OCI-LY3 (cell line): ENCODE measurements at regions not wholly inside any gene's neighbourhood (a gene's known extent, or its start where the extent isn't known, plus 50 kb on each side); places are given as distances from the start of the nearest gene placed in this dataset.
"Not testable (repeated sequence)": the region's sequence is repeated elsewhere in the genome, so short reads cannot be mapped to it uniquely, and the experiment has no call there.

ENCODE experiments used
- H2AFZ ChIP-seq: fragments of 200-600, 300-600 bp; shearing (Covaris generic); 2 replicates; pipeline ENCODE4 v1.6.0; 2014; ENCODE audit warnings: antibody characterized with exemption, low read depth, low read length
- H3K27ac ChIP-seq: fragments of 200-600, 300-600 bp; sonication (generic); 2 replicates; pipeline ENCODE4 v1.5.1; 2014; ENCODE audit warnings: mild to moderate bottlenecking, low read length, moderate library complexity, mixed read lengths
- H3K27me3 ChIP-seq: fragments of 200-600, 300-600 bp; sonication (generic); 2 replicates; pipeline ENCODE4 v1.6.1; 2014; ENCODE audit warnings: low read depth, low read length, mixed read lengths
- H3K36me3 ChIP-seq: fragments of 200-600, 300-600 bp; sonication (generic); replicated peaks from 2 replicates; pipeline ENCODE3; 2014; ENCODE audit warnings: low read depth, low read length, mixed read lengths
- H3K4me1 ChIP-seq: fragments of 300-600, 200-600 bp; sonication (generic); 2 replicates; pipeline ENCODE4 v1.6.1; 2014; ENCODE audit warnings: low read length, mixed read lengths
- H3K4me2 ChIP-seq: fragments of 200-600, 300-600 bp; sonication (generic); 2 replicates; pipeline ENCODE4 v1.6.1; 2014; ENCODE audit warnings: low read length, mixed read lengths
- H3K4me3 ChIP-seq: fragments of 300-600, 200-600 bp; sonication (generic); 2 replicates; pipeline ENCODE4 v1.5.1; 2014; ENCODE audit warnings: antibody characterized with exemption, mild to moderate bottlenecking, low read length, moderate library complexity
- H3K79me2 ChIP-seq: fragments of 300-600, 200-600 bp; shearing (Covaris generic); 2 replicates; pipeline ENCODE4 v1.6.1; 2014; ENCODE audit warnings: mild to moderate bottlenecking, low read length, mixed read lengths
- H3K9ac ChIP-seq: fragments of 300-600, 200-600 bp; shearing (Covaris generic); 2 replicates; pipeline ENCODE4 v1.6.0; 2014; ENCODE audit warnings: mild to moderate bottlenecking, low read length, moderate library complexity
- H3K9me3 ChIP-seq: fragments of 200-600, 300-600 bp; shearing (Covaris generic); 2 replicates; pipeline ENCODE4 v1.6.1; 2014; ENCODE audit warnings: low read length, mixed read lengths; ENCODE audit not compliant: insufficient read depth
- H4K20me1 ChIP-seq: fragments of 200-600, 300-600 bp; sonication (generic); 2 replicates; pipeline ENCODE4 v1.6.1; 2016; ENCODE audit warnings: low read length, mixed read lengths; ENCODE audit not compliant: insufficient read depth
- CTCF ChIP-seq: fragments of 200-600, 300-600 bp; sonication (generic); IDR thresholded peaks from 2 replicates; pipeline ENCODE4 v1.5.1; 2014; ENCODE audit warnings: antibody characterized with exemption, low read length, low read depth
- EZH2phosphoT487 ChIP-seq: fragments of 200-600 bp; shearing (Covaris generic); IDR thresholded peaks from 2 replicates; pipeline ENCODE4 v1.6.1; 2018; ENCODE audit warnings: antibody characterized with exemption, mixed run types, low read depth

GRCh38 chr4:23952258-23952657 is 62.4 kb upstream of the PPARGC1A start:
- H3K4me2 ChIP-seq = no peak overlapping the region
- no peak overlapping the region for H3K27ac ChIP-seq
- no peaks in the 10 kb centered on the region for H3K27me3 ChIP-seq
- H3K9ac ChIP-seq = no peak overlapping the region
- no peaks in the 10 kb centered on the region for H4K20me1 ChIP-seq
- TF ChIP-seq CTCF (0 out of 2 replicates have a peak, but pooled peaks have one; percentile 5), EZH2phosphoT487 (no peak)
- peaks cover 8% of the 10 kb centered on the region for H3K4me1 ChIP-seq
- H3K4me3 ChIP-seq = no peak overlapping the region
- no peaks in the 10 kb centered on the region for H3K9me3 ChIP-seq
- H3K36me3 ChIP-seq = no peaks in the 10 kb centered on the region
- no peaks in the 10 kb centered on the region for H3K79me2 ChIP-seq
- H2AFZ ChIP-seq = peak overlapping the region; percentile 62; the same call in 1 of the 2 replicates

GRCh38 chr4:23947826-23948225 is 58.0 kb upstream of the PPARGC1A start:
- Histone ChIP-seq H3K27ac (no peak overlapping the region), H3K4me3 (no peak overlapping the region), H2AFZ (no peak overlapping the region), H3K9me3 (no peaks in the 10 kb centered on the region), H3K4me1 (peaks cover 16% of the 10 kb centered on the region), H3K27me3 (no peaks in the 10 kb centered on the region), H4K20me1 (no peaks in the 10 kb centered on the region), H3K9ac (no peak overlapping the region), H3K4me2 (no peak overlapping the region), H3K36me3 (no peaks in the 10 kb centered on the region), H3K79me2 (no peaks in the 10 kb centered on the region)
- TF ChIP-seq CTCF = no peak
- TF ChIP-seq EZH2phosphoT487 = no peak

- Histone ChIP-seq H3K27me3 (no peaks in the 10 kb centered on the region), H3K4me1 (peaks cover 7% of the 10 kb centered on the region; the same call in 1 of the 2 replicates), H3K79me2 (no peaks in the 10 kb centered on the region), H3K36me3 (no peaks in the 10 kb centered on the region), H3K4me3 (no peak overlapping the region), H4K20me1 (no peaks in the 10 kb centered on the region), H3K4me2 (no peak overlapping the region), H3K9ac (no peak overlapping the region), H3K9me3 (no peaks in the 10 kb centered on the region), H3K27ac (no peak overlapping the region), H2AFZ (no peak overlapping the region)
- TF ChIP-seq CTCF = no peak
- no peak for TF ChIP-seq EZH2phosphoT487
Observed at GRCh38 chr4:23946299-23946698, 56.5 kb upstream of the PPARGC1A start.

- no peak overlapping the region for H3K27ac ChIP-seq
- TF ChIP-seq EZH2phosphoT487 (no peak), CTCF (no peak)
- H3K4me1 ChIP-seq = peaks cover 7% of the 10 kb centered on the region; the same call in 1 of the 2 replicates
- H3K27me3 ChIP-seq = no peaks in the 10 kb centered on the region
- H3K9me3 ChIP-seq = no peaks in the 10 kb centered on the region
- no peaks in the 10 kb centered on the region for H3K79me2 ChIP-seq
- H2AFZ ChIP-seq = peak overlapping the region; percentile 41; the same call in 1 of the 2 replicates
- no peak overlapping the region for H3K4me2 ChIP-seq
- no peaks in the 10 kb centered on the region for H4K20me1 ChIP-seq
- no peak overlapping the region for H3K4me3 ChIP-seq
- H3K9ac ChIP-seq = no peak overlapping the region
- no peaks in the 10 kb centered on the region for H3K36me3 ChIP-seq
Observed at GRCh38 chr4:23945451-23946017, 55.7 kb upstream of the PPARGC1A start.

GRCh38 chr4:23944556-23944955 is 54.7 kb upstream of the PPARGC1A start:
- not testable (repeated sequence) for H4K20me1 ChIP-seq, H3K4me1 ChIP-seq, H3K79me2 ChIP-seq, H3K27ac ChIP-seq, H3K4me3 ChIP-seq, H3K4me2 ChIP-seq, H3K36me3 ChIP-seq, H3K9ac ChIP-seq, H3K27me3 ChIP-seq, H2AFZ ChIP-seq, H3K9me3 ChIP-seq
